Endothelial cell of umbilical vein (primary cell): ENCODE measurements at regions not wholly inside any gene's neighbourhood (a gene's known extent, or its start where the extent isn't known, plus 50 kb on each side); places are given as distances from the start of the nearest gene placed in this dataset.

Source experiments
- CTCF ChIP-seq, 2 donors: IDR thresholded peaks; 1 replicate in 1 of 2; 2 replicates in 1 of 2; pipeline ENCODE4 v1.5.1; 2011; ENCODE audit warnings: low read length in 2 of 2, mild to moderate bottlenecking in 2 of 2, moderate library complexity in 2 of 2, control low read depth in 1 of 2, inconsistent platforms in 1 of 2, low read depth in 1 of 2; ENCODE audit not compliant: insufficient read depth in 1 of 2; ENCODE audit errors: extremely low read depth in 1 of 2
- JUN ChIP-seq: IDR thresholded peaks from 2 replicates; pipeline ENCODE4 v1.6.1; 2011; ENCODE audit warnings: borderline replicate concordance, low read depth; ENCODE audit not compliant: insufficient read length, insufficient read depth

- TF ChIP-seq CTCF (IDR thresholded peaks at IDR 0.05; ENCODE audit: extremely low read depth in 1 of 2, insufficient read depth in 1 of 2, low read depth in 1 of 2, low read length in 2 of 2) (no peak), JUN (no peak)
These were observed 165.1 kb downstream of the CAAP1 start for GRCh38 chr9:26727471-26727870.
